IMR-90 (cell line): ENCODE measurements at regions not wholly inside any gene's neighbourhood (a gene's known extent, or its start where the extent isn't known, plus 50 kb on each side); places are given as distances from the start of the nearest gene placed in this dataset.
A peak's percentile ranks its signal among the peaks of the same experiment; 100 is the strongest.

Experiments
- ATAC-seq: fragments of 200-7000 bp; cut with Tn5 transposase; 2 replicates; pipeline ENCODE4 v1.9.1; 2020; ENCODE audit warnings: low read depth, mild to moderate bottlenecking, moderate library complexity
- BruUV-seq: library from RNA; stranded (reverse); fragments of 400-500 nt; replicated peaks from 2 replicates; lab custom pipeline; 2021; lab: Mats Ljungman, UMichigan
- CTCF ChIA-PET: fragments of 300-600 bp; formaldehyde crosslinking; extraction: SDS; loops from one replicate; lab custom pipeline; 2021; ENCODE audit warnings: antibody characterized with exemption; lab: Yijun Ruan, JAX
- POLR2A ChIA-PET: fragments of 300-600 bp; sonication (Branson Sonifier 250); formaldehyde crosslinking; loops from one replicate; lab custom pipeline; 2022; ENCODE audit warnings: antibody characterized with exemption; ENCODE audit not compliant: unreplicated experiment; lab: Charles Lee
- DNase-seq: peaks from one replicate; pipeline ENCODE4 v3.0.0; 2013
- H2AFZ ChIP-seq: replicated peaks from 2 replicates; pipeline ENCODE3; 2013; ENCODE audit warnings: low read length, mild to moderate bottlenecking; ENCODE audit not compliant: poor library complexity
- H2AK5ac ChIP-seq: 2 replicates; pipeline ENCODE4 v1.6.1; 2013; ENCODE audit warnings: low read depth, low read length, inconsistent platforms
- H2AK9ac ChIP-seq: replicated peaks from 2 replicates; pipeline ENCODE3; 2013; ENCODE audit warnings: mild to moderate bottlenecking, low read depth, low read length, moderate library complexity; ENCODE audit not compliant: poor library complexity
- H2BK120ac ChIP-seq: 2 replicates; pipeline ENCODE4 v1.6.1; 2013; ENCODE audit warnings: low read depth, low read length, inconsistent platforms
- H2BK15ac ChIP-seq: 3 replicates; pipeline ENCODE4 v1.6.1; 2013; ENCODE audit warnings: low read depth, low read length, inconsistent platforms
- H2BK20ac ChIP-seq: 2 replicates; pipeline ENCODE4 v1.6.1; 2013; ENCODE audit warnings: low read depth, mild to moderate bottlenecking, inconsistent platforms, low read length, moderate library complexity
- H2BK5ac ChIP-seq: 2 replicates; pipeline ENCODE4 v1.6.1; 2013; ENCODE audit warnings: mild to moderate bottlenecking, low read depth, low read length, inconsistent platforms; ENCODE audit not compliant: poor library complexity, severe bottlenecking
- H3K14ac ChIP-seq: replicated peaks from 2 replicates; pipeline ENCODE4 v1.6.1; 2013; ENCODE audit warnings: low read depth, low read length, inconsistent platforms
- H3K18ac ChIP-seq: 2 replicates; pipeline ENCODE4 v1.6.1; 2013; ENCODE audit warnings: low read depth, low read length, control low read depth
- H3K23ac ChIP-seq: 2 replicates; pipeline ENCODE4 v1.6.1; 2013; ENCODE audit warnings: low read depth, low read length, inconsistent platforms
- H3K27ac ChIP-seq: 2 replicates; pipeline ENCODE4 v1.5.1; 2013; ENCODE audit warnings: mild to moderate bottlenecking, control low read depth, low read length; ENCODE audit not compliant: insufficient read depth
- H3K27me3 ChIP-seq: 2 replicates; pipeline ENCODE4 v1.6.1; 2013; ENCODE audit warnings: low read length; ENCODE audit not compliant: control insufficient read depth, insufficient read depth
- H3K36me3 ChIP-seq: 2 replicates; pipeline ENCODE4 v1.6.1; 2013; ENCODE audit warnings: low read length, mixed read lengths; ENCODE audit not compliant: control insufficient read depth, insufficient read depth
- H3K4ac ChIP-seq: 2 replicates; pipeline ENCODE4 v1.6.1; 2013; ENCODE audit warnings: low read depth, low read length, inconsistent platforms
- H3K4me1 ChIP-seq: 2 replicates; pipeline ENCODE4 v1.6.1; 2013; ENCODE audit warnings: low read length, mixed read lengths; ENCODE audit not compliant: control insufficient read depth, insufficient read depth
- H3K4me2 ChIP-seq: 2 replicates; pipeline ENCODE4 v1.6.1; 2013; ENCODE audit warnings: low read depth, mild to moderate bottlenecking, control low read depth, low read length, moderate library complexity
- H3K4me3 ChIP-seq: 2 replicates; pipeline ENCODE4 v1.5.1; 2013; ENCODE audit warnings: low read depth, mild to moderate bottlenecking, control low read depth, low read length, moderate library complexity; ENCODE audit not compliant: insufficient read depth
- H3K56ac ChIP-seq: 2 replicates; pipeline ENCODE4 v1.6.1; 2013; ENCODE audit warnings: low read length, inconsistent platforms; ENCODE audit not compliant: insufficient read depth; ENCODE audit errors: extremely low read depth
- H3K79me1 ChIP-seq, 2 experiments: 2 replicates each; pipeline ENCODE4 v1.6.1; 2013; ENCODE audit warnings: low read length in 2 of 2, inconsistent platforms in 1 of 2, low read depth in 1 of 2
- H3K9ac ChIP-seq: 2 replicates; pipeline ENCODE4 v1.6.1; 2013; ENCODE audit warnings: low read depth, low read length, control low read depth
- H3K9me1 ChIP-seq: 2 replicates; pipeline ENCODE4 v1.6.1; 2013; ENCODE audit warnings: low read length, inconsistent platforms; ENCODE audit not compliant: insufficient read depth
- H3K9me3 ChIP-seq: 2 replicates; pipeline ENCODE4 v1.6.1; 2013; ENCODE audit warnings: low read length; ENCODE audit not compliant: control insufficient read depth, insufficient read depth
- H4K20me1 ChIP-seq: 2 replicates; pipeline ENCODE4 v1.6.1; 2013; ENCODE audit warnings: low read length, inconsistent platforms; ENCODE audit not compliant: insufficient read depth
- H4K5ac ChIP-seq: 2 replicates; pipeline ENCODE4 v1.6.1; 2013; ENCODE audit warnings: mild to moderate bottlenecking, low read depth, low read length, control low read depth
- H4K8ac ChIP-seq, 2 experiments: 2 replicates each; pipeline ENCODE4 v1.6.1; 2013; ENCODE audit warnings: low read depth in 2 of 2, low read length in 2 of 2, control low read depth in 1 of 2, inconsistent platforms in 1 of 2
- H4K91ac ChIP-seq: 2 replicates; pipeline ENCODE4 v1.6.1; 2013; ENCODE audit warnings: low read depth, low read length, inconsistent platforms; ENCODE audit not compliant: insufficient read depth
- MAFK ChIP-seq: IDR thresholded peaks from 2 replicates; pipeline ENCODE4 v1.6.1; 2012; ENCODE audit warnings: low read depth, low read length, improper control_type of control experiment
- MXI1 ChIP-seq: IDR thresholded peaks from 2 replicates; pipeline ENCODE4 v1.6.1; 2012; ENCODE audit warnings: low read depth, mild to moderate bottlenecking, low read length, moderate library complexity, borderline replicate concordance
- SMC3 ChIP-seq: fragments of 150-350 bp; IDR thresholded peaks from 2 replicates; pipeline ENCODE4 v1.6.1; 2016; ENCODE audit warnings: low read depth, mild to moderate bottlenecking, antibody characterized with exemption, low read length, moderate library complexity
- WGBS, 2 experiments: methylation state at CpG; one replicate each; pipeline versions ENCODE4 v1.1.5 to v1.1.7; 2013; ENCODE audit warnings: missing lambda C conversion rate in 2 of 2; ENCODE audit not compliant: insufficient read length in 1 of 2; ENCODE audit errors: extremely low coverage in 2 of 2; 5-methylcytosine and 5-hydroxymethylcytosine counted together
- dilution Hi-C: fragments of 300-500 bp; cut with HindIII; formaldehyde crosslinking; loops from one replicate; pipeline ENCODE4 v1.14.3; 2018; ENCODE audit warnings: low sequenced_read_pairs; ENCODE audit not compliant: unreplicated experiment
- in situ Hi-C: fragments of 300-500 bp; cut with MboI; formaldehyde crosslinking; loops from 3 replicates; pipeline ENCODE4 v1.14.3; 2019; ENCODE audit warnings: low sequenced_read_pairs, inconsistent platforms, mixed read lengths
- intact Hi-C: fragments of 100-400 bp; cut with micrococcal nuclease; formaldehyde crosslinking; loops from 2 replicates; pipeline ENCODE4 v1.10.0; 2022
- TF ChIP-seq, protein P1 (sequence below): conservative IDR thresholded peaks from 2 replicates; pipeline ENCODE4 v1.5.1; 2012; ENCODE audit warnings: mild to moderate bottlenecking, low read depth, low read length, improper control_type of control experiment

DNA sequence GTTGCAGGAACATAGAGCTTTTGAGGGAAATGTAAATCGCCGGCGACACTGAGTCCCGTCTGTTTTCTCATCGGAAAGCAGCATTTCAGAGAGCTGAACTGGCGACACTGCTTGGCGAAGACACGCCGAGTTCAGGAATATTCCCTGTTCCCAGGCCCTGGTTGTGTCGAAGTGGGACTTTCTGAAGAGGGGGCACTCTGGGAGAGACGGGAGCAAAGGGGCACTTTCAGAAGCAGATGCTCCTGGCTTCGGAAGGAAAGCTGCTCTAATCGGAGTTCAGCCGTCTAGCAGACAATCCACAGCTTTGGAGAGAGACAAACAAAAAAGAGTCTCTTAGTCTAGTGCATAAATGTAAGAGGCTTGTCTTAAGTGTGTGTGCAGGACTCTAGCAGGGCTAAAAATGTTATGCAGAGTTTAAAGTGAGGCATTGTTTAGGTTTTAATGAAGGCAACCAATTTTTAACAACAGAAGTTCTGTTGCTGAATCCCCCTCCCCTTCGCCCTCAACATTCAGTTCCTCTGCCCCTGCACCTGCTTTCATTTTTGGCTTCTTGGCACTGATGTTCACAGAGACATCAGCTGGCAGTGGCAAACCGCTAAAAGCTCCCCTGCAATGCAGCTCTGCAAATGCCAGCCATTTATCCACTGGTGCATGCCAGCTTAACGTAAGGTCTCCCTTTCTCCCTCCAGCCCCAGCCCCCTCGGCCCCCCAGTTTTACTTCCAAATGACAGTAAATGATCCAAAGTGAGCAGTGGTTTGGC lies 289.5 kb upstream of the MPDZ start:
- Histone ChIP-seq H3K27me3 (peaks cover 2% of the 10 kb centered on the region; the same call in 1 of the 2 replicates), H3K9ac (no peak overlapping the region; the same call in 1 of the 2 replicates), H4K5ac (no peak overlapping the region), H2AFZ (no peak overlapping the region), H2AK5ac (no peak overlapping the region), H3K4me3 (peak overlapping the region; percentile 19; the same call in 1 of the 2 replicates), H2AK9ac (no peak overlapping the region), H3K27ac (no peak overlapping the region), H2BK120ac (no peak overlapping the region), H3K9me1 (no peaks in the 10 kb centered on the region), H2BK5ac (no peak overlapping the region), H3K4me2 (peak overlapping the region; percentile 50), H3K9me3 (no peaks in the 10 kb centered on the region), H3K14ac (no peak overlapping the region), H3K56ac (no peak overlapping the region), H3K4ac (no peak overlapping the region), H4K8ac (no peak overlapping the region), H4K91ac (no peak overlapping the region), H2BK20ac (no peak overlapping the region), H3K79me1 (no peaks in the 10 kb centered on the region), H4K20me1 (no peaks in the 10 kb centered on the region), H3K18ac (no peak overlapping the region), H2BK15ac (no peak overlapping the region), H3K4me1 (no peaks in the 10 kb centered on the region), H3K23ac (no peak overlapping the region), H3K36me3 (no peaks in the 10 kb centered on the region)
- DNase-seq (no peak), ATAC-seq (no peak; the same call in 1 of the 2 replicates)
- TF ChIP-seq SMC3 (no peak), MXI1 (no peak), MAFK (no peak)
- TF ChIP-seq, protein P1, sequence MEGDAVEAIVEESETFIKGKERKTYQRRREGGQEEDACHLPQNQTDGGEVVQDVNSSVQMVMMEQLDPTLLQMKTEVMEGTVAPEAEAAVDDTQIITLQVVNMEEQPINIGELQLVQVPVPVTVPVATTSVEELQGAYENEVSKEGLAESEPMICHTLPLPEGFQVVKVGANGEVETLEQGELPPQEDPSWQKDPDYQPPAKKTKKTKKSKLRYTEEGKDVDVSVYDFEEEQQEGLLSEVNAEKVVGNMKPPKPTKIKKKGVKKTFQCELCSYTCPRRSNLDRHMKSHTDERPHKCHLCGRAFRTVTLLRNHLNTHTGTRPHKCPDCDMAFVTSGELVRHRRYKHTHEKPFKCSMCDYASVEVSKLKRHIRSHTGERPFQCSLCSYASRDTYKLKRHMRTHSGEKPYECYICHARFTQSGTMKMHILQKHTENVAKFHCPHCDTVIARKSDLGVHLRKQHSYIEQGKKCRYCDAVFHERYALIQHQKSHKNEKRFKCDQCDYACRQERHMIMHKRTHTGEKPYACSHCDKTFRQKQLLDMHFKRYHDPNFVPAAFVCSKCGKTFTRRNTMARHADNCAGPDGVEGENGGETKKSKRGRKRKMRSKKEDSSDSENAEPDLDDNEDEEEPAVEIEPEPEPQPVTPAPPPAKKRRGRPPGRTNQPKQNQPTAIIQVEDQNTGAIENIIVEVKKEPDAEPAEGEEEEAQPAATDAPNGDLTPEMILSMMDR, result no peak
- in situ Hi-C loops (no loop called here), dilution Hi-C loops (no loop called here), intact Hi-C loops (no loop called here)
- ChIA-PET POLR2A (no interaction called here), CTCF (no interaction called here)
- no TSS peak for BruUV-seq
- 7% methylated on average over 3 of the region's 18 CpGs; no CpG with 5 or more reads in 1 of the 2 experiments for WGBS, 2 experiments
